COR-L47 (cell line): ENCODE measurements at regions not wholly inside any gene's neighbourhood (a gene's known extent, or its start where the extent isn't known, plus 50 kb on each side); places are given as distances from the start of the nearest gene placed in this dataset.
"Not testable (repeated sequence)": the region's sequence is repeated elsewhere in the genome, so short reads cannot be mapped to it uniquely, and the experiment has no call there.

Source experiments
- DNase-seq: peaks from one replicate; lab custom pipeline; 2025; lab: John Stamatoyannopoulos, UW

DNA sequence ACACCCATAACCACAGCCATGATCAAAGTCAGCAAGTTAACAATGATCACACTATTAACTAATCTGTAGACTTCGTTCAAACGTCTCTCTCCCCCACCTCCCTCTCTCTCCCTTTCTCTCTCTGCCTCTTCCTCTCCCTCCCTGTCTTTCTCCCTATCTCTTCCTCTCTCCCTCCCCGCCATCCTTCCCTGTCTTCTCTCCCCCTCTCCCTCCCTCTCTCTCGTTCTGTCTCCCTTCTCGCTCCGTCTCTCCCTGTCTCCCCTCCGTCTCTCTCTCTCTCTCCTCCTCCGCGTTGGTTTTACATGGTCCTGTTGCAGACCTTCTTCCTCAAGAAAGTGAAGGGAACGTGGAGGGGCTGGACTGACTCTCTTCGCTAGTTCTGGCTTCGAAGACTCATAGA, 308.9 kb upstream of the FOXQ1 start:
- DNase-seq = no peak

DNA sequence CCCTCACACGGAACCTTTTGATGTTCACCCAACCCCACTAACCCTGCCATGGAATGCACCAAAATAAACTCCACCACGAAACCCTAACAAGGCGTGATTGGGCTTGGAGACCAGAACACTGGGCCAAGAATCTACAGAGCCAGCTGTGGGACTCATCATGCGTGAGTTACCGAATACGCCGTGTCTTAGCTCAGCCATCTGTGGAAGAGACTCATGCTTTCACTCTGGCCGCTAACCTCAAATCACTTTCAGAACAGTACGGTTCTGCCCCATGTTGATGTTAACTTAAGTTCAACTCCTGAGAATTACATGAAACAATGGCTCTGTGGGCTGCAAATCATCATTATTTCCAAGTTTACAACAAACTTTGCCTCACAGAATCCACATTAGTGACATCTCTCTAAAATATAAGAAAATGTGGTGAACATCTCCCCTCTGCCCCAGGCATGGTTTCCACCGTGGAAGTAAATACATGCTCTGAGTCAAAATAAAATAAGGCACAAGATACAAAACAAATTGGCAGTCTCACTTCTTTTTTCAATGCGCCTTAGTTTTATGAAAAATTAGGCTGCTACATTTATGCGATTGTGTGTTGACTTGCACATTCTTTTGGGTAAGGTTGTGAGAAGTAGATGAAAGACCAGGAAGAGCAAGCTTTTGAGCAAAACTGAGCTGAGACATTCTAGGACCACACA, 308.9 kb upstream of the EXOC2 start:
- DNase-seq = no peak

DNA sequence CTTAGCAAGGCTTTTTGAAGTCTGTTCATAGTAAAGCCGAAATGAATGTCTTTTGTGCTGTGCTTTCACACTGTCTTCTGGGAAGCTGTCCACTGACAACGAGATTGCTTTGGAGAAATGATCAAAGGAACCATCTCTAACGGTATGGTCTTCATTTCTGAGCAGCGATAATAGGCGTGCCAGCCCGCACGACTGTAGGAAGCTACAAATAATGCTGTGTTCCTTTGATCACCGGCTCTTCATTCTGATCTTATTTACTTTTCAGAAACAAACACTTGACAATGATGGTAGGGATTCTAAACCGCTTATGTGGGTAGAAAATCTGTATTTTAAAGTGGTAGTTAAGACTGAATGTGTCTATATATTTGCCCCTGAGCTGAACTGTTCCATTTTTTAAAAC, 306.6 kb upstream of the EXOC2 start:
- no peak for DNase-seq

DNA sequence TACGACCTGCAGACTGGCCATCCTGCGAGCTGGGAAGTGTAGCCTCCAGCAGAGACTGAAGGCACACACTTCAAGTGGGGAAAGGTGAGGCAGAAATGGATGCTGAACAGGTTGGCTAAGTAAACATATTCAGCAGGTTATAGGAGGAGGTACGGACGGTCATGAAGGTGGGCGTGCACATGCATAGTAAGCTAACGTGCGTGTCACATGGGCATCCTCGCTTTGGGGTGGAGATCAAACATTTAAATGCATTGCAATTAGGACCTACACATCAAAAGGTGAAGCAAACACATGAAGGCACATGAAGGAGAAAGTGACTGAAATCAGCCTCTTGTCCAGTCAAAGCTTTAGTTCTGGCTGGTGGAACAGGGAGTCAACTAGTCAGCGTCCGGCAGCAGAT, 305.6 kb upstream of the EXOC2 start:
- no peak for DNase-seq

DNA sequence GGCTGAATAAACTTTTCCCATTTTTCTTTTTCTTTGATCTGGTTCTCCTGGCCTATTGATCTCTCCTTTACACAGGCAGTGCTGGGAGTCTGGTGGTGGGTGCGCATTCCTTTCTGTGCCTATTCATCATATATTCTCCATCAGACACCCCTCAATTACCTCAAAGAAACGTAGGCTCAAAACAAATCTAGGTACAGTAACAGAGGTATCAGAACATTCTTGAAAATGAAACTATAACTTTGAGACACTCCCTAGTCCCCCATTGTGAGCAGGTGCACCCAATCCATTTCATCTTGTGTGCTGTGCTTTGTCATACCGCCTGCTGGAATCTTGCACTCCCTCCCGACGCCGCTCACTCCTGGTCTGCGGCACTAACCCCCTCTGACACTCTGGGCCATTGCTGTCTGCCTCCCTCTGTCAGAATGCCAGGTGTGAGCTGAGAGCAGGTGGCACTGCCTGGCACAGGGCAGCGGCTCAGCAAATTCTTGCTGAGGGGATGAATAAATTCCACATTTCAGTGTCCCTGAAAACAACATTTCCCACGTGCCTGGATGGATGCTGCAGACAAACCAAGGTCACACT, 303.4 kb upstream of the EXOC2 start:
- no peak for DNase-seq

DNA sequence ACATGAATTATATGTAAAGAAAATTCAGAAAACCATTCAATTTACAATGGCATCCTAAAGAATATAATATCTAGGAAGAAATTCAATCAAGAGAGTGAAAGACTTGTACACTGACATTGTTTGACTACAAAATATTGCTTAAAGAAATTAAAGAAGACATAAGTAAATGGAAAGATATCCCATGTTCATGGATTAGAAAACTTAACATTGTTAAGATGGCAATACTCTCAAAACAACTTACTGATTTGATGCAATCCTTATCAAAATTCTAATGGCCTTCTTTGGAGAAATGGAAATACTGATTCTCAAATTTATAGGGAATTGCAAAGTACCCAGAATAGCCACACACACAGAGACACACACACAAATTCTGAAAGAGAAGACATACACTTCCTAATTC, 298.3 kb upstream of the EXOC2 start:
- DNase-seq = no peak

DNA sequence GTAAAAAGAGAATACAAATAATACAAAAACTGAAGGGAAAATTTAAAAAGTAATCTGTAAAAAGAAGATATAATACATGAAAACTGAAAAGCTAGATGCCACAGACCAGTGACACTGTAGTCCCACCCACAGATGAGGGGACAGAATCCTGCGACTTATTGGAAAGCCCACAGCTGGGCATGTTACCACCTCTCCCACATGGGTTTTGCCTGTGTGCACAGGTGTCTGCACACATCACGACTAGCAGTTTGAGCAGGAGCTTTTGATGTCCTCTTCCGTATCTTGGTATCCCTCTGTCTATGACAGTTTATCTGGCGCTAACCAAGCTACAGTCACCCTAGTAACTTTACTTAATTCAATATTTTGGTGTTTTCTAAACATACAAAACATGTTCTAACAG, 291.1 kb upstream of the EXOC2 start:
- no peak for DNase-seq

DNA sequence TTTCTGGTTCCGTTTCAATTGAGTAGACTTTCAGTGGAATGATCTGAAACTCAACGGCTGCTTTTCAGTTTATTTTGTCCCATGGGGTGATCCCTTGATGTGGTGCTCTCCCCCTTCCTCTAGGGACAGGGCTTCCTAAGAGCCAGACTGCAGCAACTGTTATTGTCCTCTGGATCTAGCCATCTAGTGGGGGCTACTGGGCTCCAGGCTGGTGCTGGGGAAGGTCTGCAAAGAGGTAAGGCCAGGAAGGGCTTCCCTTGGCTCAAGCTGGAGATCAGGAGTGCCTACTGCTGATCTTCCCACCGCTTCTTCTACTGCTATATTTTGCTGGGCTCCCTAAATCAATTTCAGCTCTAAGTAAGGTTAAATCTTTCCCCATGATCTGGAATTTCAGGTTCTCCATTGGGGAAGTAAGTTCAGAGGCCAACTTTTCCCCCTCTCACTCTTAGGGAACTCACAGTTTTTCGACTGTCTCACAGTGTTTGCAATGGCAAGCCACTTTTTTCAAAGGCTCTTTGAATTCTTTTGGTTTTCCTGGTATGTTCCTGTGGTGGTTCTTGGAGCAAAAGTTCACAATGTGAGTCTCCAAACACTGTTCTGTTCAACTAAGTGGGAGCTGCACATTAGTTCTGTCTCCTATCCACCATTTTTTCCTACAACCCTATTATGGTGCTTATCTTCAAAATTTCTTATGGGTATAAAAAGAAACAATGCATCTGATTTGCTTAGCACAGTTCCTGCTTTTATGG, 286.2 kb upstream of the EXOC2 start:
- no peak for DNase-seq

DNA sequence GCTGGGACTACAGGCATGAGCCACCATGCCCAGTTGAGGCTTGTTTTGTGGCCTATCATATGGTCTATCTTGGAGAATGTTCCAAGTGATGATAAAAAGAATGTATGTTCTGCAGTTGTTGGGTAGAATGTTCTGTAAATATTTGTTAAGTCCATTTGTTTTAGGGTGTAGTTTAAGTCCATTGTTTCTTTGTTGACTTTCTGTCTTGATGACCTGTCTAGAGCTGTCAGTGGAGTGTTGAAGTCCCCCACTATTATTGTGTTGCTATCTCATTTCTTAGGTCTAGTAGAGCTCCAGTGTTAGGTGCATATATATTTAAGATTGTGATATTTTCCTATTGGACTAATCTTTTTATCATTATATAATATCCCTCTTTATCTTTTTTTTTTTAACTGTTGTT, 284.3 kb upstream of the EXOC2 start:
- DNase-seq = not testable (repeated sequence)

DNA sequence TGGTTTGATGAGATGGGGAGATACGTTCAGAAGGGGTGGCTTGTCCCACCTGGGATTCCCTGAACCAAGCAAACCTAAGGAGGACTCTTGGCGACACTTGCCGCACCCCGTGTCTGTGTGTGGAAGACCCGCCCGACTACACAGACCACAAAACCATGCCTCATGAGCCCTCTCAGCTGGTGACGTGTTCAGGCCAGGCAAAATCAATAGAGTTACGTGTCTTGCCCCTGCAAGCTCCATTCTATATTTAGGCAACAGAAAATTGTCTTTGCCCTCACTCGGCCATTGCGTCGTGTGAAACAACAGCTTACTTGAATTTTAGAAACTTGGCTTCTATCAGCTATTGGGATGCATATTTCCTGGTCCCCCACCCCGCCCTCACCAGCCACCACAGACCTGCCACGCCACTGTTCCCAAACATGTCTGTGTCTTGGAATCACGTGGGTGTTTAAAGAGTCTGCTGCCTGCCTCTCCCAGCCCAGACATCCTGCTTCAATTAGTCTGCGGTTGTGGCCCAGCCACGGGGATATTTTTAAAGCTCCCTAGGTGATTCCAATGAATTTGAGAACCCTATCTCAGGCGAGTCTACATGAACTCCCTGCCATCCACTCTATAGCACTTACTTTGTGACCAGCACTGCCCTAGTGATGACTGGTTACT, 279.2 kb upstream of the EXOC2 start:
- DNase-seq = no peak

DNA sequence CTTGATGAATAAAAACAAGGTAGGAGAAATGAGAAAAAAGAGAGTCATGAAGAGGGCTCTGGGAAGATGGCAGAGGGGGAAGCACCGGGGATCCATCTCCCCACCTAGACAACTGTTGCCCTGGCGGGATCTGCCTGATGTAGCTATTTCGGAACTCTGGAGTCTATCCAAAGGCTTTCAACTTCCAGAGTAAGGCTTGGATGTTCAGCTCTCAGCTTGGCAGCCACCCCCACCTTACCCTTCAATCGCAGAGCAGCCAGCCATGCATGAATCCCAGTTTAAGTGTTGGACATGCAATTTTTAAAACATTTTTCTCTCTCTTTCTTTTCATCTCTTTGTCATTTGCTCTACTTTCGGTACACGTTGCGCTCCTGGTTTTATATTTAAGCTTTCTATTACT, 275.9 kb upstream of the EXOC2 start:
- no peak for DNase-seq

DNA sequence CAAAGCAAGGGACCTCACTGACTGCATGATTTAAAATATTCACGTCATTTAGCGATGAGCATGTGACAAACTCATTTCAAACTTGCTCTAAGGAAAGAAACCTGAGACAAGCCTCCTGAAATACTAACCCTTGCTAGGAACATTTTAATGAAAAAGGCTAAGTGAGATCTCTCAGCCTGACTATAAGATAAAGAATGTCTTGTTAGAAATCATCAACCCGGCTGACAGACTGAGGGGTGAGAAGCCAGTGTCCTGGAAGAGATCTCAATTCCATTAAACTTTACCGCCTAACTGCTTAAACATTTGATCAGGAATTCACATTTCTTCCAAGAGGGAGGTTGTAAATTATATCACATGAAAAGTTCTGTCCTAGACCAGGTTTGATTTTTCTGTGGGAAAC, 274.8 kb upstream of the EXOC2 start:
- DNase-seq = no peak

DNA sequence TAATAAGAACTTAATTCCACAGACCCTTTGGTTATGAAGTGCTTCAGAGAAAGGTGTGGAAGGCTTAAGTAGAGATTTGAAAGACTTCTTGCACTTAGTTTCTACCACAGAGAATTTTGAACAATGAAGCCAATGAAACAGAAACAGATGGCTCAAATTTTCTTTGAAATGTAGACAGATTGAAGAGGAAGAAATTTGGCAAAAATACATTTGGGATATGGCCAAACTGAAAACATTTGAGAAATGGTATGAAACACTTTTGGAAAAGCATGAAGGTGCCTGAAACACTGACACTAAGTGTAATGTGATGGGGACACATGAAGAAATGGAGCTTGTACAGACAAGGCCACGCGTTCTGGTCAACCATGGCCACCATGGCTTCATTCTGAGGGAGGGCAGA, 272.4 kb upstream of the EXOC2 start:
- DNase-seq = no peak

DNA sequence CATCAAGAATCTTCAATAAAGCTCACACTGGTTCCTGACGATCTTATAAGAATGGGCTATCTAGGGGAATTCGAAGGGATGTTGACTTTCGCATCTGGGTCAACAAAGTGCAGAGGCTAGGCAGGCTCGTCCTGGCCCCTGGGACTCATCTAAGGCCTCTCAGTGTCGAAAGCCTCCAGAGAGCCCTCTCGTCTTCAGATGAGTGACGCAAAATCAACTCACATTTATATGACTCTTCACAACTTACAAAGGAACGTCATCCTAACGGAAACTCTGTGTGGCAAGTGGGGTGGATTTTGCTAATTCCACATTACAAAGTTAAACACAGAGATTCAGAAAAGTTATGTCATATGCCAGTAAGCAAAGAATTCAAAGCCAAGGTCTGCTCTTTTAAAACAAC, 270.5 kb upstream of the EXOC2 start:
- no peak for DNase-seq

DNA sequence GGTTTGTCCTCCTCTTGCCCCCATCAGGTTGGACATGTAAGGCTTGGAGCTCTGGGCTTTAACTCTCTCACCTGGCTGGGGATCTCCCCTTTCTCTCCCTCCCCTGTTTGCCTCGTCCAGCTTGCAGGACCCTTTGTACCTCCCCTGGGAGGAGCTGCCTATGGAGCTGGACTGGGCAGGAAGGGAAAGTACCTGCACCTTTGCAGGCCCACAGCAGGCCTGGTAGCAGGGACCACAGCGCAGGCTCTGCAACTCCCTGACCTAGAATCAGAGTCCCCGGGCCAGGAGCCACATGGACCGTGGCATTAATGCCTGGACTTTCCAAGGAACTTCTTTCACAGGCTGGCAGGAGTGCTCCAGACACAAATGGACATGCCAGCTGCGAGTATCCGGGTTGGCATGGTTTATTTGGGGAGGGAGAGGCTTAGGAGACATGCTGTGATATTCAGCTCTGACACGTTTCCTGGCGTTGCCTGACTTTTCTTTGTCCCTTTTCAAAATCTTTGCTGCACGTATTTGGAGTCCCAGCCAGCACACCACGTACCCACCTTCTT, 268.5 kb upstream of the EXOC2 start:
- no peak for DNase-seq

DNA sequence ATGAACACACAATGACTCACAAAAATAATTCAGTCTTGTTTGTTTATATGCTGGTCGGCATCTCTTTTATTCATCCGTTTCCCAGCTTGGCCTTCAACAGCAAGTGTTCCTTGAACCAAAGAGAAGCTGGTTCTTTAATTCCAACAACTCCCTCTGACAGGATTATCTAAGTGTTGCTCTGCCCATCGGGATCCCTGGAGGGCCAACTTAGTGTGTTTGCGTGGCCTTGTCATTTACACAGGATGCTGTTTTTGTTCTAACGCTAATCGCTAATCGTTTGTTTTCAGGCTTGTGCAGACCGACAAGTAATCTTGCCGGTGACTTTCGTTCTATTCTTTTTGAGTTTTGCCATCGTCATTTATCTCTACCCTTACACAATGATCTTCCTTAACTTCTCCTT, 267.4 kb upstream of the EXOC2 start:
- DNase-seq = no peak

DNA sequence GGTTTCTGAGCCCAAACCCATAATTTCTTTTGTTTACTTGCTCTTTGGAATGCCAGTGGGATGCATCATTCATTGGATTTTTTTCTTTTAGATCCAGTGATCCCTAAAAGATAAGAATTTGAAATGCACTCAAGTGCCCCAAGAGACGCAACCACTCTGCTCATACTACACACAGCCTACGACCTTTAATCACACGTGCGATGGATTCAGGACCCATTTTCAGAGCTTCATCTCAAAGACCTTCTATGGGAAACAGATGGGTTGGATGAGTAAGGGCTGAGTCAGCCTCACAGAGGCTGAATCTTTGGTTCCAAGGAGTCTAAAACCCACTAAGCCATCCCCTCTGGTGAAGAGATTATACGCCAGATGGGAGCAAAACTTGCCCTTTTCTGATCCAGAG, 265.5 kb upstream of the EXOC2 start:
- DNase-seq = no peak

DNA sequence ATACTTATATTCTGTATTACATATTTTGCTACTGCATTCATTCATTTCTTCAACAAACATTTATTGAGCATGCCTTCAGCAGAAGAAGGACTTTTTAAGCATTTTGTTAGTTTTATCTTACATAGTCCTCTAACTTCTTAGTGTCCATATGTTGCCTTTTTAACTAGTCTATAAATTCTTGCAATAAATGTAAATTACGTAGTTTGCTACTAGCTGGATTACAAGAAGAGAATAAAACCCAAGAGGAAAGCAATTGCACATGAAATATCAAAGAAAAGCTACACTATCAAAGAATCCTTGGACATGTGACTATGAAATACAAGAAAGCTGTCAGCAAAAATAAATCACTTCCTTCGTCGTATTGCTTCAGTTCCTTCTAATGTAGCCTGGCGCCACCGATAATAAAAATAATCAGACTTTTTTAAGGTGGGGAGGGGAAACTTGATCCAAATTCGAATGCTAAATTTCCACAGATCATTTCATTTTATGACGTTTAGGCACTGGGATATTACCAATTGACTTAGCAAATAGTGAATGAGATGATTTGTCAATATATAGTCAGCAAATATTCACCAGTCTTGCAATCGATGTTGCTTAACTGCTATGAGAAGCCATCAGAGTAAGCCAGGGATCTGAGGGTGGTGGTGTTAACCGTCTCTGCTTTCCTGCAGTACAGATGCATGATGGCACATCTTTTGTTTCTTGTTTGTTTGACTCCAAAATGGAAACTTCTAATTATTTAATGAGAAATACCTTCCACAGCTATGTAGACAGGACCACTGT, 258.7 kb upstream of the EXOC2 start:
- DNase-seq = no peak

DNA sequence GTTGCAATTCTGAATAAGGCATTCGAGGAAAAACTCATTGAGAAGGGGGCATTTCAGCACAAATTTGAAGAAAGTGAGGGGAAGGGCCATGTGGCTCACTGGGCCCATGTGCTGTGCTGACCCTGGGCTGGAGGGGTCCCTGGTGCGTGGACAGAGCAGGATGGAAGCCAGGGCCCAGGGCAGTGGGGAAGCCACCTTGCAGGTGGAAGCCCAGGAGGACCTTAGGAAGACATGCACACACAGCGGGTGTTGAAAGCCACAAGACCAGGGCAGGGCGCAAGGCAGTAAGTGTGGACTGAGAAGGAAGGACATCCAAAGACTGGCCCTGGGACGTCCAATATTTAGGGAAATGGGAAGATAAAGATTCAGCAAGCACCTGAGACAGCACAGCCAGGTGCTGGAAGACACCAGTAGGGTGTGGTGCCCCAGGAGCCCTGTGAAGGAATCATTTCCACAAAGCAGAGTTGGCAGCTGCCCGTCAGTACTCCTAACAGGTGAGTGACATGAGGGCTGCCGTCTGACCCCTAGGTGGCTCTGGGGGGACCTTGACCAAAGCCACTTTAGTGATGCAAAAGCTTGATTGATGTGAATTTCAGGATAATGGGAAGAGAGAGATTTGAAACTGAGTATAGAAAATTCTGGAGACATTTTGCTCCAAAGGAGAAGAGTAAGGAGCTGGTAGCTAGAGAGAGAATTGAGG, 254.4 kb upstream of the EXOC2 start:
- no peak for DNase-seq

DNA sequence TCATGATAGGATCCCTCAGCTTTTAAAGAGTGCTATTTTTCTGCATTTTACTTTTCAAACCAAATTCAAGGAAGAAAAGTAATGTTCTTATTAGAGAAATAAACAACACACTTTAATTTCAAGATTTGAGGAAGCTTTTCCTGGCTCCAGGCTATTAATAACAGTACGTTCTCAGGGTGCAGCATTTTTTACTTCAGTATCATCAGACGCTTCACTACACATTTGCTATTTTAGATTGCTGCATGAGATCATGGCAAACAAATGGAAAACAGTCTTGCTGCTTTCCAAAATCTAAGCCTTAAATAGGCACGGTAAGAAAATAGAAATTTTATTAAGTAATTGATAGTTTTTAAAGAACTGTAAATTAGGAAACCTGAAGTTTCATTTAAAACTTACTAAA, 253.6 kb upstream of the EXOC2 start:
- no peak for DNase-seq

DNA sequence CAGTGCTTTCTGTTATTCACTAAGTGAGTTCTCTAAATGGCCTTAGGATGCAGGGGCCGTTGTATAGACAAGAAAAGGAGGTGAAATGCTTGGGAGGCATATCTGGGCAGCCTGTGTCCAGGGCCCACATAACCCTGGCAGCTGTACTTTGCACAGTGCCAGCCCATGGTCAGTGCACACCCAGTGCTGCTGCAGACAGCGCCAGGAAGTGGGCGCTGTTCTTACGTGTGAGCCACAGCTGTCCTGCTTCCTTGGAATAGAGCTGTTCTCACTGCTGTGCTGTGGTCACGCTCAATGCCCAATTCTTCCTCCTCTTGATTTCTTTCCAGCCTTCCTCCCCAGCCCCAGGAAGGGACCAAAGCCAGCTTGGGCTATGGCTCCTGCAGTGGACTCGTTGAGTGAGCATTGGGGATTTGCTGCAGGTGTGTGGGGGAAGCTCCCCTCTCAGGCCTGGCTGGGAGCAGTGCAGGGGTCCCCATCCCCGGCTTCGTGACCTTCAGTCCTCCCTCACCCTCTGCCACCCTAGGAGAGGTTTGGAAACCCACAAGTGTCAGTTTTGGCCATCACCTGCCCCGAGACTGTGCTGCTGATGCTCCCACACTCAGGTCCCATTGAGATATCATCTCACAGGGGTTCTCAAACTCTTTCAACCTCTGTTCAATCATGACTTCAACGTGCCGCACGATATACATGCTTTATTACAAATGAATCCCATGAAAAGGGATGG, 246.8 kb upstream of the EXOC2 start:
- DNase-seq = no peak
